GM23338 (cell line): ENCODE measurements at regions not wholly inside any gene's neighbourhood (a gene's known extent, or its start where the extent isn't known, plus 50 kb on each side); places are given as distances from the start of the nearest gene placed in this dataset.

Source experiments
- CREB1 ChIP-seq: fragments of 250-450 bp; sonication (Bioruptor Pico); IDR thresholded peaks from 2 replicates; pipeline ENCODE4 v1.5.0; 2020; ENCODE audit warnings: low read depth, mild to moderate bottlenecking, moderate library complexity
- CTCF ChIP-seq, 2 experiments: fragments of 200-600 bp in 1 of 2; sonication (generic) in 1 of 2; conservative IDR thresholded peaks; 2 replicates each; pipeline versions ENCODE4 v1.5.1 to v1.6.1; 2016 to 2017; ENCODE audit warnings: antibody characterized with exemption in 2 of 2, low read depth in 2 of 2, mild to moderate bottlenecking in 2 of 2, moderate library complexity in 1 of 2
- EZH2 ChIP-seq: fragments of 200-600 bp; sonication (generic); IDR thresholded peaks from one replicate; pipeline ENCODE4 v1.8.0; 2017; ENCODE audit warnings: antibody characterized with exemption, mild to moderate bottlenecking, low read depth; ENCODE audit not compliant: unreplicated experiment
- EZH2phosphoT487 ChIP-seq: fragments of 200-600 bp; sonication (generic); IDR thresholded peaks from one replicate; pipeline ENCODE4 v1.8.1; 2018; ENCODE audit warnings: antibody characterized with exemption; ENCODE audit not compliant: unreplicated experiment
- NANOG ChIP-seq: IDR thresholded peaks from 2 replicates; pipeline ENCODE4 v1.6.1; 2016; ENCODE audit warnings: antibody characterized with exemption, borderline replicate concordance
- POLR2AphosphoS5 ChIP-seq: IDR thresholded peaks from 2 replicates; pipeline ENCODE4 v1.6.1; 2016; ENCODE audit warnings: antibody characterized with exemption, low read depth
- REST ChIP-seq: IDR thresholded peaks from one replicate; pipeline ENCODE4 v1.6.1; 2018; ENCODE audit warnings: antibody characterized with exemption; ENCODE audit not compliant: unreplicated experiment
- STAT1 ChIP-seq: IDR thresholded peaks from one replicate; pipeline ENCODE4 v1.6.1; 2016; ENCODE audit warnings: antibody characterized with exemption; ENCODE audit not compliant: unreplicated experiment
- ZNF114 ChIP-seq: fragments of 250-450 bp; sonication (Bioruptor Pico); IDR thresholded peaks from 2 replicates; pipeline ENCODE4 v1.5.0; 2020; ENCODE audit warnings: mild to moderate bottlenecking, moderate library complexity
- ZNF331 ChIP-seq: fragments of 250-450 bp; sonication (Bioruptor Pico); IDR thresholded peaks from 2 replicates; pipeline ENCODE4 v1.5.0; 2020; ENCODE audit warnings: low read depth, mild to moderate bottlenecking, moderate library complexity
- TF ChIP-seq, protein P1 (sequence below): IDR thresholded peaks from 2 replicates; pipeline ENCODE4 v1.6.1; 2016; ENCODE audit warnings: antibody characterized with exemption

- TF ChIP-seq CTCF (conservative IDR thresholded peaks at IDR 0.05; ENCODE audit: low read depth in 2 of 2) (no peak), NANOG (no peak), EZH2 (no peak), CREB1 (CRISPR knock-in tag) (no peak), EZH2phosphoT487 (no peak), ZNF331 (CRISPR knock-in tag) (no peak), POLR2AphosphoS5 (no peak), REST (no peak), STAT1 (no peak), ZNF114 (CRISPR knock-in tag) (no peak)
- TF ChIP-seq, protein P1, sequence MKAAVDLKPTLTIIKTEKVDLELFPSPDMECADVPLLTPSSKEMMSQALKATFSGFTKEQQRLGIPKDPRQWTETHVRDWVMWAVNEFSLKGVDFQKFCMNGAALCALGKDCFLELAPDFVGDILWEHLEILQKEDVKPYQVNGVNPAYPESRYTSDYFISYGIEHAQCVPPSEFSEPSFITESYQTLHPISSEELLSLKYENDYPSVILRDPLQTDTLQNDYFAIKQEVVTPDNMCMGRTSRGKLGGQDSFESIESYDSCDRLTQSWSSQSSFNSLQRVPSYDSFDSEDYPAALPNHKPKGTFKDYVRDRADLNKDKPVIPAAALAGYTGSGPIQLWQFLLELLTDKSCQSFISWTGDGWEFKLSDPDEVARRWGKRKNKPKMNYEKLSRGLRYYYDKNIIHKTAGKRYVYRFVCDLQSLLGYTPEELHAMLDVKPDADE: no peak
Observed at GRCh38 chr4:127240764-127241105, 392.0 kb upstream of the INTU start.
